DMS53 (cell line): ENCODE measurements at regions not wholly inside any gene's neighbourhood (a gene's known extent, or its start where the extent isn't known, plus 50 kb on each side); places are given as distances from the start of the nearest gene placed in this dataset.
"Not testable (repeated sequence)": the region's sequence is repeated elsewhere in the genome, so short reads cannot be mapped to it uniquely, and the experiment has no call there.

ENCODE experiments used
- DNase-seq: peaks from one replicate; lab custom pipeline; 2025; lab: John Stamatoyannopoulos, UW

DNA sequence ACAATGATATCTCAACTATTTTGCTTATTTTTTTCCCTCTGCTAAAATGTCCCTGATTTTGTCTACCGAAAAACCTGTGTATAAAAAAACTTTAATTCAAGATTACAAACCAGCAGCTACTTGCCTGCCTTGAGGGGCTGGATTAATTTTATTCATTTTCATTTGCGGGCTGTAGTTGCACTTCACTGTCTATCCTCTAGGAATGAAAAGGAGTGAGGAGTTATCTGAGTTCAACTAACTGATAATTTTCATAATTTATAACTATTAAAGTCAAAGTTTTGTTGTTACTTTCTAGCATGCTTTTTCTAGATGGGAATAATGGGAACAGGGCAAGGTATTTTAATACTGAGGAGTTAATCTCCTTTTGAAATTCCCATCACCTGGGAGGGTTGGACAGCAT lies 50.3 kb upstream of the AGTPBP1 start:
- DNase-seq = not testable (repeated sequence)

DNA sequence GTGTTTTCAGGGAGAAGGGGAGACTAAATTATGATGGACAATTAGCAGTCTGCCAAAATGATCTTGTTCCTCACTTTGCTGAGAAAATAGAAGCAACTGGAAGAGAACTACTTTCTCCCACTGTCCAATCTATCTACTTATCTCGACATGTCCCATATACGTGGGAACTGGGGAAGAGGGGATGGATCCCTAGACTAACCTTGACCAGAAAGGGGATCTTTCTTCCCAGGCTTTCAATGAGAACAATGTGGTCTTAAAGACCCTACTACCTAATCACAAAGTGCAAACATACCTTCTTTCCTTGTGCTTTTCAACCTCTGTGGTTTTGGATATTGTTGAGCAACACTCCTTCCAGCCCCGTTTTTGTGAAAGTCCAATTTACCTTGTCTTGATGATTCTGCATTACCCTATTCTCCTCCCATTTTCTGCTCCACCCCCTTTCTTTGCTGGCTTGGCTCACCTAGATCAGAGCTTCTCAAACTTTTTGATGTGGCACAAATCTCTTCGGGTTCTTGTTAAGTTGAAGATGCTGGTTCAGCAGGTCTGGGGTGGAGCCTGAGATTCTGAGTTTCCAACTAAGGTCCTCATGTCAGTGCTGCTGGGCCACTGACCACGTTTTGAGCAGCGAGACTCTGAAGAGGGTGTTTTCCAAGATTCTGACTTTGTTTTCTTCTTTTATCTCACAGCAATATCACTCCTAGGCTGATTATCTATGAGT lies 61.4 kb upstream of the AGTPBP1 start:
- not testable (repeated sequence) for DNase-seq

DNA sequence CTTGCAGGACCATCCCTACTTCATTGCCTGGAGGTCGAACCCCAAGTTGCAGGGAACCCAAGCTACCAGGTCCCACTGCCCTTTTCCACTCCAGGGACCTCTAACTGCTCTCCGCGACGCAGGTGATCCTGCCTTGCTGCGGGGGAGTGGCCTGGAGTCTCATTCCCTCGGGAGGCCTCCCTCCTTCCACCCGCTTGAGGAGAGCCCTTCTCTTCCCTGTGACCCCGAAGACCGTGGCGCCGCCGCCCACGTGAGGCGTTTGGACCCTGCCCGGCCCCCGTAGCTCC lies 63.0 kb upstream of the AGTPBP1 start:
- not testable (repeated sequence) for DNase-seq

DNA sequence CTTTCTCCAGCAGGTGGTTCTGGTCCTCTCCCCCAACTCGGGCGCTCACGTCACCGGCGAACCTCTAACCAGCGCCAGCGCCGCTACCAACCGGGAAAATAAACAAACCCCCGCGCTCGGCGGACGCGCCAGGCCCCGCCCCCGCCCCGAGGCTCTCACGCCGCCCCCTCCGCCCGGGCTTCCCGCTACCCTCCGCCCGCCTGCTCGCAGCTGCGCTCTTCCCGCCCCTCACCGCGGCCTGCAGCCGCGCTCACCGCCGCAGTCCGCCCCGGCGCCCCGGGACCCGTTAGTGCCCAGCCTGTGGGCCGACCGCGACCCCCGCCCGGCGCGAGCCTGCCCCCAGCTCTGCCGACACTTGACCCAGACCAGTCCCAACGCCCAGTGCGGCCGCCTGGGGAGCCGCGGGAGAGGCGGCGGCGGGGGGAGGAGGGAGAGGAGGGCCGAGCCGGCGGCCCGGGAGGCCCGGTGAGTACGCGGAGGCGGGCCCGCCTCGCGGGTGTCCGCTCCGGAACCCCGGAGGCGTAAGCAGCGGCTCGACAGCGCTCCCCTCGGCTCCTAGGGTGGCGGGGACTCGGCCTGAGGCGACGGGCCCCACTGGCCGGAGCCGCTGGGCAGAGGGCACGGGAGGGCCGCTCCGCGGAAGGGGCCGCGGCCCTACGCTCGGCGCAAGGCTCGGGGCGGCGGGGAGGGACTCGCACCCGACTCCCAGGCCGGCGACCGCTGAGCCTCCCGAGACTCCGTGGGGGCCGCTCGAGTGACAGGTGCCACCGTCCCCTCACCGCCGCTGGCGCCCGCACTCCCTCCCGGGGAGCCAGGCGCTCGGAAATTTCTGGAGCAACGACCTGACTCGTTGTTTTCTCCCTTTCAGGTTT lies 63.6 kb upstream of the AGTPBP1 start:
- DNase-seq = peak; percentile 82

DNA sequence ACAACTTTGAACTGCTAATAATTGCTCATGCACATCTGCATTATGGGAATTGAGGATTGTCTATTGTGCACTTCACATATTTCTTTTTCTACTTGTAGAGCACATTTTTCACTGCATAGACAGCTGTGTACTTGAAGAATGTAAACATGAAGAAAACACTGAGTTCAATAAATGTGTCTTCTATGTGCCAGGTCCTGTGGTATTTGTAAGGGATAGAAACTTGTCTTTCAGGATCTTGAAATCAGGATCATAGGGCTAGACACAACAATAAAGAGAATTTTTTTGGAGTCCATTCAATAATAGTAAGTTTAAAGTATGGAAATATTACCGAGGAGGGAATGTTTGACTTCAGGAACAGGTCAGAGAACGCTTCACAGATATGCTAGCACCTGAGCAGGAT lies 66.6 kb upstream of the AGTPBP1 start:
- DNase-seq = not testable (repeated sequence)

DNA sequence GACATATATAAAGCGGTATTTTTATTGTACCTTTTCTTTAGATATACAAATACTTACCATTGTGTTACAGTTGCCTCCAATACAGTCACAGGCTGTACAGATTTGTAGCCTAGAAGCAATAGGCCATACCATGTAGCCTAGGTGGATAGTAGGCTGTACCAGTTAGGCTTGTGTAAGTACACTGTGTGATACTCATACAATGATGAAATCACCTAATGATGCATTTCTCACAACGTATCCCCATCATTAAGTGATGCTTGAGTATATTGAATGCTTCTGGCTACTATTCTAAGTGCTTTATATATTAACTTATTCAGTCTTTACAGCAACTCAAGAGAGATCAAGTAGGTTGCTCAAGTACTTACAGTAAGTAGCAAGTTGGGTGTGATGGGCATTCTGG lies 71.6 kb upstream of the AGTPBP1 start:
- not testable (repeated sequence) for DNase-seq

DNA sequence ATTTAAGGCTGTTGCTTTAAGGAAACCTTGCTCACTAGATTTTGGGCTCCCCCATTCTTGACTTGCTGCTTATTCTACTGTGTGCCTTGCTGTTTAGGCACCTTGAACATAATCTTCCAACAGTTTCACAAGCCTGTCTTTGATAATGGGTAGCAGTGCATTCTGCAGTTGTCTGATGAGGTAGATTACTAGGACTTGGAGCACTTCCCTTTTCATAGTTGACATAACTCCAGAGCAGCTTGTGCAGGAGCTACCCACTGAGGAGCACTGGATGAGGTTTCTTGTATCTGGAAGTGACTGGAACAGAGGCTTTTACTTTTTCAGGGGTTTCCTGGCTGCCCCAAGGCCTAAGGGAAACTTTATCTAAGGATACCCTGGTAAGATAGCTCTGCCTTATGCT lies 73.0 kb upstream of the AGTPBP1 start:
- not testable (repeated sequence) for DNase-seq

DNA sequence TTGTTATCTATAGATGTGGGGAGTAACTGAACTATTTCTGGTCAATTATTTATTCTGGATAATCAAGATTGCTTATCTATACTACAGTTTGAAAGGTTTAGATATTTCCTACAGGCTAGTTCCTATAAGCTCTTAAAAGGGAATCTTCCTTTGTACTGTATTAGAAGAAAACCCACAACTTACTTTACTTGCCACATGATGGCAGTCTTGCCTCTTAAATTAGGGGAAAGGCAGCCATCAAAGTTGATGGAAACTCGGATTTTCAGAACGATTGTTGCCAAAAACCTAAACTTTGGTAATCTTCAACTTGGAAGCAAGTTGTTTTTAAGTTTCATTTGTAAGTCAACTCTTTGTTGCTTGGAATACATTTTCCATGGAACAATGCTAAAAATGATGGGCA lies 77.2 kb upstream of the AGTPBP1 start:
- peak; percentile 27 for DNase-seq

DNA sequence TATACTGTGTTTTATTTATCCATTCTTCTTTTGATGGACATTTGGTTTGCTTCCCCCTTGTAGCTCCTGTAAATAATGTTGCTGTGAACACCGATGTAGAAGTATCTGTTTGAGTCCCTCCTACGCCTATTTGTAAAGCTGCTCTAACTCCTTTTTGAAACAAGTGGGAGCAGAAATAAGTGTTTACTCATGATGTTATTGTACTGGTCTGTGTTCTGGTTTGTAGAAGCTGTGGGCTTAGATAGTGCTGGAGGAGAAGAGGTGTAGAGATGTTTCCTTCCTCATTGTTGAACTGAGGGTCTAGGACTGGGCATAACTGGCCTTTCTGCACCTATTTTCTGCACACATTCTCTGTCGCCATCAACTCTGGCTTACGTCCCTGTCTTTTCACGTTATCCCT lies 78.8 kb upstream of the AGTPBP1 start:
- DNase-seq = not testable (repeated sequence)

DNA sequence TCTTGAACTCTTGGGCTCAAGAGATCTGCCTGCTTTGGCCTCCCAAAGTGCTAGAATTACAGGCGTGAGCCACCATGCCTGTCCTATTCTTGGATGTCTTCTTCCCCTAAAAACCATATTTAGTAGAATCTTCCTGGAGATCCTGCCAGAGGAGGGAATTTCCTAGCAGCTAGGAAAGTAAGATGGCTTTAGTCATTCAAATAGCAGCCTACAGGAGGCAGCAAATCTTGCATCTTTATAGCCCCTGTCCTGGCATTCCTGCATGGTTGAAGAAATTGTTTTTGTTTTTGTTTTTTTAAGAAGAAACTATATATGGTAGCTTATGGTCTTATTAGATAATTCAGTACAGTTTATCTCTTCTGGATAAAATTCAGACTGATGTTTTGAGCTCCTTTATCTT lies 83.2 kb upstream of the AGTPBP1 start:
- DNase-seq = peak; percentile 2

DNA sequence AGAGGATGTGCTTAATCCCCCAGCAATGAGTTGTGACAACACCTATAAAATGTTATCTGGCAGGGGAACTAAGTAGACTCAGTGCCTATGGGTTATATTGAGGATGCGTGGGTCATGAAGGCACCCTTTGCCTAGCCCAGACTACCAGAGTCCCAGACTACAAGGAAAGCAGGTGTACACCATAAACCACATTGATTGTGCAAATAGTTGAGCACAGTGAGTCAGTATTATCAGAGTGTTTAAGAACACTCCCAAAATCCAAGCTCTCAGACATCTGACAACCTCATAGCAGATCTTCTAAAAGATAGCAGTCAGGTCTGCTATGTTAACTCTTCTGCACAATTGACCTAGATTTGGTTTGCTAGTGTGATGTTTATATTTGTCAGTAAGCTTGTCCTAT lies 92.8 kb upstream of the AGTPBP1 start:
- DNase-seq = peak; percentile 2

DNA sequence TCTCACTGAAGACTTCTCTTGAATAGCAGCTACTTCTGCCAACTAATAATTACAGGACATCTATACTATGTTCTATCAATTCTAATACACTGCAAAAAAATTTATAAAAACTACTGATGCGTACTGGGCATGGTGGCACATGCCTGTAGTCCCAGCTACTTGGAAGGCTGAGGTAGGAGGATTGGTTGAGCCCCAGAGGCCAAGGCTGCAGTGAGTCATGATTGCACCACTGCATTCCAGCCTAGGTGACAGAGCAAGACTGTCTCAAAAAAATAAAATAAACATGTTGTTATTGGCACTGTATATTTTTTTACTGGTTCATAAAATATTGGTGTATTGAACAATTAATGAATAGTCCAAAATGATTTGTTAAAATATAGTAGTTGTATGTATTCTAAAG lies 97.0 kb upstream of the NAA35 start:
- not testable (repeated sequence) for DNase-seq

DNA sequence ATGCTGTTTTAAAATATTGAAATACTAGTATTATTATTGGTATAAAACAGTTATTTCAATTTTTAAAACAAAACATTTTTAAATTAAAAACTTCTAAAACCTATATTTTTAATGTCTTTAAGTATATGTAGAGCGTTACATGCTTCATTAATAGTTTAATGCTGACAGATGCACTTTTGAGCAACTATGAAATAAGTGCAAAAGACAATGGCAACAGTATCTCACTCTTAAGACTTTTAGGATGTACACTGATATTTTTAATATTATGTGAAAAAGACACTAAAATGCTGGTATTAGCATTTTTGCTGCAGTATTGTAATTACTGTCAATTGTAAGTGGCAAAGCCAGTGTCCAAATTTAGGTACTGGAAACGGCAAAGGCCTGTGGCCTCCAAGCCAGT lies 93.2 kb upstream of the NAA35 start:
- not testable (repeated sequence) for DNase-seq

DNA sequence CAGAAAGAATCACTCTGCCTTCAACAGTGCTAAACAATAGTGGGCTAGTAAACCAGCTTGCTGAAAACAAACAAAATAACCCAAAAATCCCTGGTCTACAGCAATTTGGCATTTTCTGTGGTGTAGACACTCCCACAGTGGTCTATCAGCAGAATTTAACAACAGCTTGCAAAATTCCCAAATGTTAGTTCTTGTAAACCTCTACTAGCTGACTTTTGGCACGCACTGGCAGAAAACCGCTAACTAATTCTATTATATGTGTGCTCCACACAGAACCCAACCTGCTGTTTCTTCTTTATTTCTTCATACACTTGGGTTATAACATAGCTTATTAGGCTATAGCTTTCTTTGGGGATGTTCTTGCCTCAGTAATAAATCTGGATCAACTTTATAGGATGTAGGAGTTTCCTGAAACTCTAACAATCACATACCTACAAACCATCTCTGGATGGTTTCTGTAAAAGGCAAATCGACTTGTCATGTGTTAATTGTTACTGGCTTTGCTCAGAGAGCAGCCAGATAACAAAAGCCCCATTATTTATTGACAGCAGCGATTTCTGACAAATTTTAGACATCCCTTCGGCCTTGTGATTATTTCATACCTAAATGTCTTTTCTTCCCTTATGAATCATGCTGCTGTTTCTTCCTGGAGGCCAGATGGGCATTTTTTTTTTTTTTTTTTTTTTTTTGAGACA lies 82.7 kb upstream of the NAA35 start:
- DNase-seq = no peak

DNA sequence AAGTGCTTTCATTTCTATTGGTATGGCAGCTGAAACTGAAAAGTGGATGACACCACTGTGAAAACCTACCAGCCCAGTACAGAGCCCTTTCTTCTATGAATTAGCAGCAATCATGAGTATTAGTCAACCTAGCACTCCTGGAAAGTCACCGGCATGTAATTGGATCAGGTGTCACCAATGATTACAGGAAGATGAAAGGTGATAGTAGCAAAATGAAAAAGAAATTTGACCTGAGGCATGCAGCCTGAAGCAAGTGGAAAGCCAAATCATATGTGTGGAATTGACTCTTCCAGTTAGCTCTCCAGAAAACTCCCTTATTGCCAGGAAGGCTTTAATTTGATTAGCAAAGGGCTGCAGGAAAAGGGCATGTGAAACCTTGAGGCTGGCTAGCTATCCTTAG lies 81.2 kb upstream of the NAA35 start:
- no peak for DNase-seq

DNA sequence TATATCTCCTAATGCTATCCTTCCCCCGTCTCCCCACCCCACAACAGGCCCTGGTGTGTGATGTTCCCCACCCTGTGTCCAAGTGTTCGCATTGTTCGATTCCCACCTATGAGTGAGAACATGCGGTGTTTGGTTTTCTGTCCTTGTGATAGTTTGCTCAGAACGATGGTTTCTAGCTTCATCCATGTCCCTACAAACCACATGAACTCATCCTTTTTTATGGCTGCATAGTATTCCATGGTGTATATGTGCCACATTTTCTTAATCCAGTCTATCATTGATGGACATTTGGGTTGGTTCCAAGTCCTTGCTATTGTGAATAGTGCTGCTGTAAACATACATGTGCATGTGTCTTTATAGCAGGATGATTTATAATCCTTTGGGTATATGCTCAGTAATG lies 79.1 kb upstream of the NAA35 start:
- DNase-seq = not testable (repeated sequence)

DNA sequence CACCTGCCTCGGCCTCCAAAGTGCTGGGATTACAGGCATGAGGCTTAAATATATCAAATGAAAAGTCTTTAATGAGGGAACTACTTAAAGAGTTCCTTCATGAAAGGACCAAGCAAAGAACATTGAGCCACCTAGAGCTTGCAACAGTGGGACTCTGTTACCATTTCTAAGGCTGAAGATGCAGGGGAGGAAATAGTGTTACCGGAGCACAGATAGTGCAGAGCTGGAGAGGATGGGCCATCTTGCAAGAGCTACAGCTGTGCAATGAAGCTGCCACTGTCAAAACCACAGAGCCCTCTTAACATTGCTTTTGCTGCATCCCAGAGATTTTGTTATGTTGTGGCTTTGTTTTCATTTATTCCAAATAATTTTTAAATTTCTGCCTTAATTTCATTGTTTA lies 77.1 kb upstream of the NAA35 start:
- DNase-seq = no peak

DNA sequence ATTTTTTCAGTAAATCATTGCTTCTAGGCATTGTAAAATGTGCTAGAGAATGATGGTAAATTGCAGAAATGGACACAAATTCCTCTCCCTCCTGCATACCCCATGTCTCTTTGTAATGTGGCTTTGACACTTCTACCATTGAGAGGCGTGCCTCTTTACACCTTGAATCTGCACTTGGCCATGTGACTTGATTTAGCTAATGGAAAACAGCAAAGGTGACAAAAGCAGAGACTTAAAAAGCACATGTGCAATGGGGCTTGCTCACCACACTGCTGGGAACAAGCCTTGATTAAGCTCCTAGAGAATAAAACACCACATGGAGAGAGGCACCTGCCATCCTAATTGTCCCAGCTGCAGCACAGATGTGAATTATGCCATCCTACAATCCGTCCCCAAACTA lies 69.9 kb upstream of the NAA35 start:
- no peak for DNase-seq

DNA sequence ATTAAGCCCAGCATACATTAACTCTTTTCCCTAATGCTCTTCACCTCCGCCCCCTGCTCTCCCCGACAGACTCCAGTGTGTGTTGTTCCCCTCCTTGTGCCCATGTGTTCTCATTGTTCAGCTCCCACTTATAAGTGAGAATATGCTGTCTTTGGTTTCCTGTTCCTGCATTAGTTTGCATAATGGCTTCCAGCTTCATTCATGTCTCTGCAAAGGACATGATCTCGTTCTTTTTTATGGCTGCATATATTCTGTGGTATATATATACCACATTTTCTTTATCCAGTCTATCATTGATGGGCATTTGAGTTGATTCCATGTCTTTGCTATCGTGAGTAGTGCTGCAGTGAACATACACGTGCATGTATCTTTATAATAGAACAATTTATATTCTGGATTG lies 69.3 kb upstream of the NAA35 start:
- DNase-seq = not testable (repeated sequence)

DNA sequence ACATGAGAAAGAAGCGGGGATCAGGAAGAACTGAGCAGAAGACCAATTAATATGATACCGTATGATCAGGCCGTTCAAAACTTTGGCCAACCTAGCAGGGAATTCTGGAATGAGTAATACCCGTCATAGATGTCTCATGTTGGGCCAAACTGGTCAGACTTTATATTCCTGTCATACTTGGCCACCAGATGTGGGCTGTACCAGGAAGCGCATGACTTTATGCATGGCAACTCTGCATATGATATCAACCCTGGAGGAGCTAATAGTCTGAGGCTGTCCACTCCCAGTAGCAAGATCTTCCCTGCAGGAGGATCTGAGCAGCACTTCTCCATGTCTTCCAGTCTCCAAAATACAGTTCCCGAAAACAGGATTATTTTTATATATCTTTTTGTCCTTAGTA lies 68.5 kb upstream of the NAA35 start:
- DNase-seq = no peak

DNA sequence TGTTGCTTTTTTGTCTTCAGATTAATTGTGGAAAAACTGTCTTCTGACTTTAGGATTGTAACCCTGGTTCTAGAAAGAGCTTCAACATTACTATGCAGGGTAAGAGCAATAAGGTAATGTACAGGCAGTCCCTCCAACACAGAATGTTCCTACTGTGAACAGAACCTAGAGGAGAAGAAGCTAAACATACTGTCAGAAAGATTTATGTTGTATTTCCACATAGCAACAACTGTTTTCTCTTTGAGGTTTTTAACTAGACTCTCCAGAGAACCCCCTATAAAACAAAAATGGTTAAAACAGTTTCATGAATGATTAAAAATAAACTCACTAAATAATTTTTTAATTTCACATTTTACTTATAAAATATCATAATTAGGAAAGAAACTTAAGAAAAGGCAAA lies 64.3 kb upstream of the NAA35 start:
- DNase-seq = no peak

DNA sequence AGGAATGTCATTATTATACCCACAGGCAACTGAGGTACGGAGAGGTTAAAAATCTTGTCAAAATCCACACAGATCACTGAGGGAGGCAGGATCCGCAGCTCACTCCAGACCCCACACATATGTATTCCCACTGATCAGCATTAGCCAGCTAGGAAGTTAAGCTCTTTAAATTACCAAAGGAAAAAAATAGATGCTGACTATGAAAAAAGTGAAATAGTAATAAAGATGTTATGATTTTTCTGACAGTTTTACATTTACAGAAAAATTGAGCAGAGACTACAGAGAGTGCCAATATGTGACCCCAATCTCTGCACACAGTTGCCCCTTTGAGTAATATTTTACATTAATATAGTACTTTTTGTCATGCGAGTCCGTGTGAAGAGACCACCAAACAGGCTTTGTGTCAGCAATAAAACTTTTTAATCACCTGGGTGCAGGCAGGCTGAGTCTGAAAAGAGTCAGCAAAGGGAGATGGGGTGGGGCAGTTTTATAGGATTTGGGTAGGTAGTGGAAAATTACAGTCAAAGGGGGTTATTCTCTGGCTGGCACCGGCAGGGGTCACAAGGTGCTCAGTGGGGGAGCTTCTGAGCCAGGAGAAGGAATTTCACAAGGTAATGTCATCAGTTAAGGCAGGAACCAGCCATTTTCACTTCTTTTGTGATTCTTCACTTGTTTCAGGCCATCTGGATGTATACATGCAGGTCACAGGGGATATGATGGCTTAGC lies 61.9 kb upstream of the NAA35 start:
- not testable (repeated sequence) for DNase-seq
